ENCODE measurements at regions not wholly inside any gene's neighbourhood (a gene's known extent, or its start where the extent isn't known, plus 50 kb on each side); places are given as distances from the start of the nearest gene placed in this dataset.

DNA sequence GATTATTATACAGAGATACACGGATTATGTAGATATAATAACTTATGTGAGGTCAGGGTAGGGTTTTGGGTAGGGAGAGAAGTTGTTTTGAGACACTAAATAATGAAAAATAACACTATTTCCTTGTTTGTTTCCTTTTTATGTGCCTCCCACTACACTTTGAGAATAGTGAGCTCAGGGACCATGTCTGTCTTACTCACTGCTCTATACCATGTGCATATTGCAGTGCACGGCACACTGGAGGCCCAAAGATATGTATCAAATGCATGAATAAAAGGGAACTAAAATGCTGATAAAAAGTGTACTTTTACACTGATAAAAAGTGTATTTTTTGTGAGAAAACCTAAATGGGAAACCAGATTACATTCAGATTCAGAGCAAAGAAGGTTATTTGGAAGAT lies 151.4 kb upstream of the NABP1 start:
- no peaks in the 10 kb centered on the region for H3K36me3 Mint-ChIP-seq (ENCODE audit: insufficient read depth in 2 of 2)
- no peak overlapping the region for H3K4me3 Mint-ChIP-seq
- no peak overlapping the region for H3K27ac Mint-ChIP-seq
- DNase-seq: no peak
- no peak for ATAC-seq (replicated peaks in 1 of 2)
- H3K27me3 Mint-ChIP-seq (ENCODE audit: low read depth): no peaks in the 10 kb centered on the region
- peaks cover 5% of the 10 kb centered on the region for H3K4me1 Mint-ChIP-seq (ENCODE audit: low read depth)
- H3K9me3 Mint-ChIP-seq: peaks cover 0 to 2% of the 10 kb centered on the region in 2 donors

- Mint-ChIP-seq H3K27ac (no peak overlapping the region), H3K9me3 (peaks cover 0 to 2% of the 10 kb centered on the region in 2 donors), H3K4me3 (no peak overlapping the region), H3K27me3 (ENCODE audit: low read depth) (no peaks in the 10 kb centered on the region), H3K4me1 (ENCODE audit: low read depth) (peaks cover 5% of the 10 kb centered on the region), H3K36me3 (ENCODE audit: insufficient read depth in 2 of 2) (no peaks in the 10 kb centered on the region)
- ATAC-seq (replicated peaks in 1 of 2) (no peak), DNase-seq (no peak)
These were observed 150.9 kb upstream of the NABP1 start for GRCh38 chr2:191526953-191527556.

GRCh38 chr2:191530618-191531017 lies 147.3 kb upstream of the NABP1 start:
- no peak overlapping the region for H3K27ac Mint-ChIP-seq
- H3K36me3 Mint-ChIP-seq (ENCODE audit: insufficient read depth in 2 of 2): no peaks in the 10 kb centered on the region
- peaks cover 9% of the 10 kb centered on the region for H3K27me3 Mint-ChIP-seq (ENCODE audit: low read depth)
- H3K4me3 Mint-ChIP-seq: no peak overlapping the region
- peak; percentile 44 to 68 for ATAC-seq (replicated peaks in 1 of 2)
- H3K9me3 Mint-ChIP-seq: peaks cover 0 to 4% of the 10 kb centered on the region in 2 donors
- H3K4me1 Mint-ChIP-seq (ENCODE audit: low read depth): peaks cover 5% of the 10 kb centered on the region
- DNase-seq: no peak

DNA sequence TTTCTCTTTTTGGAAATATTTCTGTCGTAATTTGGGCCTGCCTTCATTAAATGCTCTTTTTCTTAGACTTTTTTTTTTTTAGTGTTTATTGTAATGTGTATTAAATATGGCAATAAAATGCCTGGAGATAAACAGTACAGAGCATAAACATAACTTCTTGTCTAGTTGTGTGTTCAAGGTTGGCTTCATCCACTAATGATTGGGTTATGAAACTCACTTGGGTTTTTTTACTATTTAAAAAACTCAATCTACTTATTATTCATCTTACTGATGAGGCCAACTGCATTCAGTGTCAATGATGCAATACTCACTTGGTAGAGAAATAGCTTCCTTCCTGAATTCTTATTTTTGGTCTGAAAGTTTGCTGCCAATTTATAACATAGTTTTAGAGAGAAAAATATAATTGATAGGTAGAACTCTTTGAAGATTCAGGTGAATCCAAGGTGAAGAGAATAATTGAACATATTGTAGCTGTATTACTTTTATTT lies 144.2 kb upstream of the NABP1 start:
- H3K27me3 Mint-ChIP-seq (ENCODE audit: low read depth): peaks cover 9% of the 10 kb centered on the region
- H3K27ac Mint-ChIP-seq: no peak overlapping the region
- no peaks in the 10 kb centered on the region for H3K36me3 Mint-ChIP-seq (ENCODE audit: insufficient read depth in 2 of 2)
- DNase-seq (no peak), ATAC-seq (replicated peaks in 1 of 2) (no peak)
- H3K4me3 Mint-ChIP-seq: no peak overlapping the region
- peaks cover 5% of the 10 kb centered on the region for H3K4me1 Mint-ChIP-seq (ENCODE audit: low read depth)
- peaks cover 0 to 3% of the 10 kb centered on the region in 2 donors for H3K9me3 Mint-ChIP-seq

GRCh38 chr2:191537921-191538320 lies 140.0 kb upstream of the NABP1 start:
- H3K9me3 Mint-ChIP-seq: peaks cover 0 to 3% of the 10 kb centered on the region in 2 donors
- no peak for ATAC-seq (replicated peaks in 1 of 2)
- H3K27ac Mint-ChIP-seq: no peak overlapping the region
- no peak for DNase-seq
- no peak overlapping the region for H3K4me3 Mint-ChIP-seq
- no peaks in the 10 kb centered on the region for H3K36me3 Mint-ChIP-seq (ENCODE audit: insufficient read depth in 2 of 2)
- H3K4me1 Mint-ChIP-seq (ENCODE audit: low read depth): peaks cover 4% of the 10 kb centered on the region
- H3K27me3 Mint-ChIP-seq (ENCODE audit: low read depth): peaks cover 9% of the 10 kb centered on the region

DNA sequence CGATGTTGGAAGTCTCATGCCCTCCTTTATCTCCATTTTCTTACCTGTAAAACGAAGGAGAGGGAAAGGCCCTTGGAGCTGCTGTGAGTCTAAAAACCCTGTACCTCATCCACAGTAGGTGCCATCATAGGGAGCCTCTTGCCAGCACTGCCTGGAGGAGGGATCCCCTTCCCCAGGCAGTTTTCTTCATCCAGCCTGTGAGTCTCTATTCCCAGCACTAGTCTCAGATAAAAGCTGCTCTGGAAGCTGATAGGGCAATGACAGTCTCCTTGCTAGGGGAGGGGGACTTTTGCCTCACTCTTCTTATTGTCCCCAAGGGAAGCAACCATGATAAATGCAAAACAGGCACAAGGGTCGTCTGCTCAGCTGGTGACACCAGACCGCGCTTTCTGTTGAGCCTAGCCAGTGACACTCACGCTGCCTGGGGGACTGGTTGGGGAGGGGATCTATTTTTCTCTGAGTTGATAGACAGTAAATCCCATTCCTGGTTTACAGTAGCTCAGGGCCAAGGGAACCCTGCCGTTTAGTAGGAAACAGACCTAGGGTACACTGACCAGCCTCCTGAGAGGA lies 139.5 kb upstream of the NABP1 start:
- H3K27ac Mint-ChIP-seq: no peak overlapping the region
- H3K4me3 Mint-ChIP-seq: no peak overlapping the region
- peaks cover 4% of the 10 kb centered on the region for H3K4me1 Mint-ChIP-seq (ENCODE audit: low read depth)
- H3K36me3 Mint-ChIP-seq (ENCODE audit: insufficient read depth in 2 of 2): no peaks in the 10 kb centered on the region
- peaks cover 0 to 3% of the 10 kb centered on the region in 2 donors for H3K9me3 Mint-ChIP-seq
- peaks cover 9% of the 10 kb centered on the region for H3K27me3 Mint-ChIP-seq (ENCODE audit: low read depth)
- ATAC-seq (replicated peaks in 1 of 2): no peak
- no peak for DNase-seq

GRCh38 chr2:191539068-191539467 lies 138.9 kb upstream of the NABP1 start:
- DNase-seq: peak; percentile 24 to 36
- Mint-ChIP-seq H3K36me3 (ENCODE audit: insufficient read depth in 2 of 2) (no peaks in the 10 kb centered on the region), H3K4me3 (no peak overlapping the region), H3K27ac (no peak overlapping the region), H3K27me3 (ENCODE audit: low read depth) (peaks cover 9% of the 10 kb centered on the region), H3K4me1 (ENCODE audit: low read depth) (peaks cover 4% of the 10 kb centered on the region), H3K9me3 (peaks cover 0 to 3% of the 10 kb centered on the region in 2 donors)
- ATAC-seq (replicated peaks in 1 of 2): no peak

DNA sequence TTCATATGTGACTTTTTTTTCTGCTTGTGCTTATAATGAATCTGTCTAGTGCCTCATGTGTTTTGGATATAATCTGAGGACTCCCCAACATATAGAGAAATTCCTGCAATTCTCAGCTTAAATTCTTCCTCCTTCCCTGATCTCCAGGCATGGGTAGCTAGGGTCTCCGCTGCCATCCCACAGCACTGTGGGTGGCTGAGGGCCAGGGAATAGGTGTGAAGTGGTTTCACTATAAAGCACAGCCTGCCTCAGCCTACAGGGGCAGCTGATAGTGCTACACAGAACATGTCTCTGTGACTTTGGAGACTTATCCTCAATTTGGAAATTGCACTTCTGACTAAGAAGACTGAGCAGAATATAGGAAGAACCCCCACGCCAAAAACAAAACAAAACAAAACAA lies 137.3 kb upstream of the NABP1 start:
- H3K36me3 Mint-ChIP-seq (ENCODE audit: insufficient read depth in 2 of 2): no peaks in the 10 kb centered on the region
- H3K27ac Mint-ChIP-seq: no peak overlapping the region
- no peaks in the 10 kb centered on the region for H3K9me3 Mint-ChIP-seq
- H3K27me3 Mint-ChIP-seq (ENCODE audit: low read depth): no peaks in the 10 kb centered on the region
- ATAC-seq (replicated peaks in 1 of 2): no peak
- H3K4me1 Mint-ChIP-seq (ENCODE audit: low read depth): peaks cover 4% of the 10 kb centered on the region
- no peak overlapping the region for H3K4me3 Mint-ChIP-seq
- no peak for DNase-seq

DNA sequence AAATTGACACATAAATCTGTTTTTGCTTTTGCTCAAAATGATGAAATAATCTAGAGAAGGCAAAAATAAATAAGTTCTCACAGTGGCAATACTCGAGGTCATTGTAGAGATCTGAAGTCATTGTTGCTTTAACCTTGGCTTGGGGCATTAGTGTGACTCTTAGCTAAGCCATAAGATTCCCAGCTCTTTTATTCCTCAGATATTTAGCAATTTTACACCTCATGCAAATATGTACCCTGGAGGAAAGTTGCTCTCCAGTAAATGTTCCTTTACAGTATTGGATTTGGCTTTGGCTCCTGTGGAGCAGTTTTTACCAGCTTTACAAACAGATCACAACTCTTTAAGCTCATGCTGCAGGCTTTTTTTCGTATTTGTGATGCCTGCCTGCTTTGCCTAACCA lies 134.2 kb upstream of the NABP1 start:
- peaks cover 4% of the 10 kb centered on the region for H3K4me1 Mint-ChIP-seq (ENCODE audit: low read depth)
- ATAC-seq (replicated peaks in 1 of 2): no peak

DNA sequence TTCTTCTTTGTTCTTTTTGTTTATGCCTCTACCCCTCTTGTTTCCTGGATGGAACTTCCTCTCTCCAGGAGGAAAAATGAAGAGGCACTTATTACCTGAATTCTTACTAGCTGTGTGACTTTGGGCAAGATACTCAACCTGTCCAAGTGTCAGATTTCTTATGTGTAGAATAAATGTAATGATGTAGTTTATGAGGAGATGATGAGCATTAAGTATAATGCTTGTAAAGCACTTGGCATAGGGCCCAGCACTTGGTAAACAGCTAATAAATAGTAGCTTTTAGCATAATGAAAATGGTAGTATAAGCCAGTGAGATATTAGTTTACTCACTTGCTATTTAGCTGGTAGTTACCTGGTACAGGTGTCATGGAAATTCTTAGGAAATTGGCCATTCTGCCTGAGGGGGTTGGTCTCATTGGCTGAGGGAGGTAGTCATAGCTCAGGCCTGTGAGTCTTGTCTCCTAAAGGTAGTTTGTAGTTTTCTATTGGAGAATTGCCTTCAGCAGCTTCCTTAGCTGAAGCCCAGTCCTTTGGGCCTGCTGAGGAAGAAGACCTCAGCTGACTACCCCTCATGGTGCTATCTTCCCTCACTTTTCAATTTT lies 133.4 kb upstream of the NABP1 start:
- Mint-ChIP-seq H3K9me3 (peaks cover 0 to 2% of the 10 kb centered on the region in 2 donors), H3K27ac (no peak overlapping the region), H3K36me3 (ENCODE audit: insufficient read depth in 2 of 2) (no peaks in the 10 kb centered on the region), H3K4me3 (no peak overlapping the region), H3K27me3 (ENCODE audit: low read depth) (no peaks in the 10 kb centered on the region), H3K4me1 (ENCODE audit: low read depth) (no peaks in the 10 kb centered on the region)
- DNase-seq (no peak), ATAC-seq (replicated peaks in 1 of 2) (no peak)

More for the DNA sequence above, 134.2 kb upstream of the NABP1 start:
- no peak overlapping the region for H3K4me3 Mint-ChIP-seq
- DNase-seq: no peak
- peaks cover 0 to 2% of the 10 kb centered on the region in 2 donors for H3K9me3 Mint-ChIP-seq
- no peak overlapping the region for H3K27ac Mint-ChIP-seq
- no peaks in the 10 kb centered on the region for H3K36me3 Mint-ChIP-seq (ENCODE audit: insufficient read depth in 2 of 2)
- no peaks in the 10 kb centered on the region for H3K27me3 Mint-ChIP-seq (ENCODE audit: low read depth)

- no peak overlapping the region for H3K27ac Mint-ChIP-seq
- no peak for DNase-seq
- no peak overlapping the region for H3K4me3 Mint-ChIP-seq
- no peaks in the 10 kb centered on the region for H3K36me3 Mint-ChIP-seq (ENCODE audit: insufficient read depth in 2 of 2)
- H3K9me3 Mint-ChIP-seq: peaks cover 0 to 2% of the 10 kb centered on the region in 2 donors
- no peaks in the 10 kb centered on the region for H3K27me3 Mint-ChIP-seq (ENCODE audit: low read depth)
- no peak for ATAC-seq (replicated peaks in 1 of 2)
- H3K4me1 Mint-ChIP-seq (ENCODE audit: low read depth): no peaks in the 10 kb centered on the region
These were observed 132.6 kb upstream of the NABP1 start for GRCh38 chr2:191545361-191545760.

- no peak for ATAC-seq (replicated peaks in 1 of 2)
- Mint-ChIP-seq H3K4me3 (no peak overlapping the region), H3K27me3 (ENCODE audit: low read depth) (peaks cover 41% of the 10 kb centered on the region), H3K36me3 (ENCODE audit: insufficient read depth in 2 of 2) (no peaks in the 10 kb centered on the region), H3K4me1 (ENCODE audit: low read depth) (peaks cover 5% of the 10 kb centered on the region), H3K9me3 (no peaks in the 10 kb centered on the region), H3K27ac (no peak overlapping the region)
- DNase-seq: no peak
These were observed 125.9 kb upstream of the NABP1 start for GRCh38 chr2:191552066-191552465.

- no peaks in the 10 kb centered on the region for H3K36me3 Mint-ChIP-seq (ENCODE audit: insufficient read depth in 2 of 2)
- no peaks in the 10 kb centered on the region for H3K9me3 Mint-ChIP-seq
- ATAC-seq (replicated peaks in 1 of 2) (no peak), DNase-seq (no peak)
- H3K4me1 Mint-ChIP-seq (ENCODE audit: low read depth): peaks cover 10% of the 10 kb centered on the region
- no peak overlapping the region for H3K27ac Mint-ChIP-seq
- no peak overlapping the region for H3K4me3 Mint-ChIP-seq
- H3K27me3 Mint-ChIP-seq (ENCODE audit: low read depth): peaks cover 41% of the 10 kb centered on the region
These were observed 123.7 kb upstream of the NABP1 start for GRCh38 chr2:191554240-191554639.

Measured in activated T-cell treated with anti-CD3 and anti-CD28 coated beads, Interleukin-2, amount 50 U/mL, for 72 hours (primary cell).